ENCODE measurements at regions not wholly inside any gene's neighbourhood (a gene's known extent, or its start where the extent isn't known, plus 50 kb on each side); places are given as distances from the start of the nearest gene placed in this dataset.

- intact Hi-C loops (cut with micrococcal nuclease), result loop anchor here (10.0 kb wide), 1 partner anchor 62 kb away; no protein-coding TSS in a partner anchor
Measured at GRCh38 chr11:80816966-80817365, 1376.1 kb upstream of the TENM4 start.

DNA sequence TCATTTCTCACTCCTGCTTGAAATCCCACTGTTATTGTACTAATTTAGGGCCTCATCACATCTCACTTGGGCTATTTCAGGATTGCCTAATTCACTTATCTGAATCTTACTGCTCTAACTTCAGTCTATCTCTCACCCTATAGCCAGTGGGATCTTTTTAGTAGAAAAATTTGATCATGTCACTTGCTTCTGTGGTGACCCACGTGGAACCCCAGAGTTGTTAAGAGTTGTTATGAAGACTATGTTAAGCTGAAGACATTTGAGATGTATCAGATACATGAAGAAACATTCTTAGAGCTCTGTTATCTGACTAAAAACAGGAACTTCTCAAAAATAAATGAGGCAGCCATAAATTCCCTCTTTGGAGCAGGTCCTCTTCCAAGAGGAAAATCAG is 1375.6 kb upstream of the TENM4 start:
- intact Hi-C loops (cut with micrococcal nuclease), result loop anchor here (10.0 kb wide), 1 partner anchor 62 kb away; no protein-coding TSS in a partner anchor

DNA sequence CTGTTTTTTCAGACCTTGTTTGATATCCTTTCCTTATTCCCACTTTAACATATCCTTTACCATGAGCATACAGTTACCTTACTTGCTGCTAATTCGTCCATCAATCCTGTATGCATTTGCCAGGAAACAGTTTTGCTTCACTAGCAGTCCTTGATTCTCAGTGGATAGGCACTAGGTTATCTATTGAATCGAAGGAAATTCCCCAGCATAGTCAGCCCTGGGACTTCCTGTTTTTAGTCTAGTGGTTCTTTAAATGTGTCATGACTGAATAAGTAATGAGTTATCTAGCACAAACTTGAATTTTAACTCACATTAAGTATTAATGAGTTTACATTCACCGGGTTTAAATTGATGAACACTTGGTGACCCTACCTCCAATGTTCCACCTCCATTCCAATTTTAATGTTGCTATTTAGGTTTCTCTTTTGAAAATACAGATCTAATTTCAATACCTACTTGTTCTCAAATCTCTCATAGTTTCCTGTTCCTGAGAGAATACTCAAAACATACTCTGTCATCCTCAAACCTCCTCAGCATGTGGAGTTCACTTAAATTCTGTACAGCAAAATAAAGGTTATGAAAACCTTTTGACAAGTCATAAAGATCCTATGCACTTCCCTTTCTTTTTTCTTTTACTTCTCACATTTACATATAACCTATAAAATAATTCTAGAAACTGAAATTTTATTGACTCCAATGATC is 1375.1 kb upstream of the TENM4 start:
- intact Hi-C loops (cut with micrococcal nuclease), result loop anchor here (10.0 kb wide), 1 partner anchor 61 kb away; no protein-coding TSS in a partner anchor

DNA sequence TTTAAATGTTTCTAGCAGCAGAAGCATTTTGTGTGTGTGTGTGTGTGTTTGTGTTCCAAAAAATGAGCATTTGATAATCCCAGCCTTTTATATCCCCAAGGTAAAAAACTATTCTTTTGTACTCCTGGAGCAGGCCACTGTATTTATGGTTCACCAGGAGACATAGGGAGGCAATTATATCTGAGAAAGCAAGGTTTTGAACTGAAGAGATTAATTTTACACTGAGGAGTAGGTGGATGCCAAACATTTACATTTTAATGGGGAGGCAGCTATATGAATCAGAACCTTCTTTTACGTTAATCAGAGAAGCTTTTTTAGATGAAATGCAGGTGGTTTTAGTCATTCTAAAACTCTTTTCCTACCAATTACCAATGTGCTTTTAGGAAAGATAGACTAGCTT is 1374.0 kb upstream of the TENM4 start:
- intact Hi-C loops (cut with micrococcal nuclease), result loop anchor here (10.0 kb wide), 1 partner anchor 60 kb away; no protein-coding TSS in a partner anchor

- intact Hi-C loops (cut with micrococcal nuclease), result loop anchor here (10.0 kb wide), 1 partner anchor 56 kb away; no protein-coding TSS in a partner anchor
Measured at GRCh38 chr11:80810695-80811094, 1369.9 kb upstream of the TENM4 start.

DNA sequence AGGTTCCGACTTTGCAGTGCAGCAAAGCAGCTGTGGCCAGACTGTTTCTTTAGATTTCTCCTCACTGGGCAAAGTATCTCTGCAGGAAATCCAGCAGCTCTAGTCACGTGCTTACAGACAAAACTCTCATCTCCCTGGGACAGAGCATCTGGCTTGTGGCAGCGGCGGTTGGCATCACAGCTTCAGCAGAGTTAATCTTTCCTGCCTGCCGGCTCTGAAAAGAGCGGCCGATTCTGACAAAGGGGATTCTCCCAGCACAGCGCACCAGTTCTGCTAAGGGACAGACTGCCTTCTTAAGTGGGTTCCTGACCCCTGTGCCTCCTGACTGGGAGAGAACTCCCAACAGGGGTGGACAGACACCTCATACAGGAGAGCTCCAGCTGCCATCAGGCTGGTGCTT is 1357.3 kb upstream of the TENM4 start:
- intact Hi-C loops (cut with micrococcal nuclease), result no loop called here

GRCh38 chr11:80783561-80783960 is 1342.7 kb upstream of the TENM4 start:
- intact Hi-C loops (cut with micrococcal nuclease), result no loop called here

DNA sequence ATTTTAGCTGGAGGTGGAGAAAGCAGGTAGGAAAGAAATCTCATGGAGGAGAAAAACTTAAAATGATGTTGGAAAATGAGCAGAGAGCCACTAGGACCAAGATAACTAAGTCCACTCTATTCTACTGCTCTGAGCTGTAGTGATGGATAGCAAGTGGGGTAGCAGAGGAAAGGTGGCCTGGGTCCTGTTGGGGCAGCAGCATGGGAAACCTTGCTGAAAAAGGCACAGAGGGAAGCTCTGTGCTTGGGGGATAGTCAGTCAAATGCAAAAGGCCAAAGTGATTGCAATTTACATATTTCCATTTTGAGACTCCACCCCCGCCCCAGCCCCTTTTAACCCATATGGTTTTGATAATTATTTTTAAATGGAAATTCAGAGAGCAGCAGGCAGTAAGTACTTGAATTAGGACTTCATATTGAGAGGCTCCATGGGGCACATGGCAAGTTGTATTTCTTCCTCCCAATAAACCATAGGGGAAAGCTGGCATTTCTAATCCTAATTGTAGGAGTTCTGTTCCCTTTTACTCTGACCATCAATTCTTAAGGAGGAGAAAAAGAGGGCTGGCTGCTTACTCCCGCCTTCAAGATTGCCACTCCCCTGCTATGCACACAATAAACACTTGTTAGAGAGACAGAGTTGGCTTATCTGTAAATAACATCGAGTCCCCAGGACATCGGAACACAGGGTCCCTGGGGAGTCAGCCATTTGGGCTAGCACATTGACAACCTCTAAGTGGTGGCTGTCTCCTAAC is 1341.5 kb upstream of the TENM4 start:
- intact Hi-C loops (cut with micrococcal nuclease), result no loop called here

DNA sequence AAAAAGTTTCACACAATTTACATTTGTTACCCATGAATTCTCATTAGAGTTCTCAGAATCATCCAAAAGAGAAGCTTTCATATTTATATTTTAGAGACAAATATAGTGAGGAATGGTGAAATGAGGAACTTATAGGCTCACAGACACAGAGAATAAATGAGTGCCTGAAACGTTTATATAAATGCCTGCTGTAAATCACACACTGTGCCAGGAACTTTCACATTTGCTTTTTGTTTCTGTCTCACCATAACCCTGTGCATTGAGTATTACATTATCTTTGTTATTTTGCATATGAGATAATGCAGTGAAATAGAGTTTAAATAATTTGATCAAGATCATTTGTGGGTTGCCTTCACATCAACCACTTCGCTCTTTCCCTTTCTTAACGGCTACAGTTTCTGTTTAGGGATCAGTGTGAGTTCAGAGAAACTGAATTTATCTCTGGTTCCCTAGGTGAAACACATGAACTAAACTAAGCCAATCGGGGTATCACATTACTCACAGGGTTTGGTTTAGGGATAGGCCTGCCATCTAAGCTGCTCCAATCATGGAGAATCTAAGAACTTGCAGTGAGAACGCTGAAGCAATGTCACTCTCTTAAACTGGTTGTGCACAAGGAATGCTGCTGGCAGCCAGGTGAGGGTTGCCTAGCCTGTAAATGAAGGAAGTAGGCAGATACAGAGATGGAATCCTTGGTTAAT is 1339.2 kb upstream of the TENM4 start:
- intact Hi-C loops (cut with micrococcal nuclease), result no loop called here

GRCh38 chr11:80778941-80779340 is 1338.1 kb upstream of the TENM4 start:
- intact Hi-C loops (cut with micrococcal nuclease), result no loop called here

- intact Hi-C loops (cut with micrococcal nuclease), result no loop called here
Measured at GRCh38 chr11:80778432-80778831, 1337.6 kb upstream of the TENM4 start.

DNA sequence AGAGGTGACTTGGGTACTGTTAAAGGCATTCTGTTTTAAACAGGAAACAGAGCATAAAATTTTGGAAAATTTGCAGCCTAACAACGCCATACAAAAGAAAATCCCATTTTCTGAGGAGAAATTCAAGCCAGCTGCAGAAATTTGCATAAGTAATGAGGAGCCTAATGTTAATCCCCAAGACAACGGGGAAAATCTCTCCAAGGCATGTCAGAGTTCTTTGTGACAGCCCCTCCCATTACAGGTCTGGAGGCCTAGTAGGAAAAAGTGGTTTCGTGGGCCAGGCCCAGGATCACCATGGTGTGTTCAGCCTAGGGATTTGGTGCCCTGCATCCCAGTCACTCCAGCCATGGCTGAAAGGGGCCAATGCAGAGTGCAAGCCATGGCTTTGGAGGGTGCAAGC is 1333.1 kb upstream of the TENM4 start:
- intact Hi-C loops (cut with micrococcal nuclease), result no loop called here

DNA sequence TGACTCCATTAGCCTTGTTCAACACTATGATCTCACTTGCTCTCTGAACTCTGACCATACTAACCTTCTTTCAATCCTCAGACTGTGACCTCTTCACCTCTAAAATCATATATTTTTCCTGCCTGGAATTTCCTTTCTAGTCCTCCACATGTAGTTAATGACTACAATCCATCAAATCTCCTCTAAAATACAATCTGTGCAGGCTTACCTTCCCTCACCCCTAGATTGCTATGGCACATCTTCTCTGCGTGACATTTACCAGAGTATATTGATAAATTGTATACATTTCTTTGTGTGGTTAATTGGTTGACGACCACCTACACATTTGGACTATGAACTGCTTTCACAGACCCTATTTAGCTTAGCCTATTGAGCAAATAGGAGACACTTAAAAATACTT is 1330.2 kb upstream of the TENM4 start:
- intact Hi-C loops (cut with micrococcal nuclease), result no loop called here

- intact Hi-C loops (cut with micrococcal nuclease), result loop anchor here (10.0 kb wide), 1 partner anchor 56 kb away; no protein-coding TSS in a partner anchor
Measured at GRCh38 chr11:80758787-80759186, 1318.0 kb upstream of the TENM4 start.

GRCh38 chr11:80748207-80748925 is 1307.5 kb upstream of the TENM4 start:
- intact Hi-C loops (cut with micrococcal nuclease), result no loop called here

DNA sequence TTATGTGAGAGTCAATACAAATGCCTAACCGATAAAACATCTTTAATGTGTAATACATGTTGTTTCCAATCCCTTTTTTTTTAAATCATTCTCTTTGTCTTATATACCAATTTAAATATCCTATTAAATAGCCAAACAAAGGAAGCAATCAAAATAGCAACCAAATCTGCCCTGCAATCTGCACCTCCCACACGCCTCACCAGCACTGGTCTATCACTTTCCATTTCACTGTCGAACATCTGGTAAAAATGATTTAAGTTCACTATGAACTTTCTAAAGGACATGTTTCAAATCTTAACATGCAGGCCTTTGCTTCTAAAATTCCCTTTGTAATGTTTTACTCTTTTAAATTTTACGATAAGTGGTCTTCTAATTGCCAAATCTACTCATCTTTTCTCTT is 1305.5 kb upstream of the TENM4 start:
- intact Hi-C loops (cut with micrococcal nuclease), result no loop called here

- intact Hi-C loops (cut with micrococcal nuclease), result no loop called here
Measured at GRCh38 chr11:80745416-80745815, 1304.6 kb upstream of the TENM4 start.

DNA sequence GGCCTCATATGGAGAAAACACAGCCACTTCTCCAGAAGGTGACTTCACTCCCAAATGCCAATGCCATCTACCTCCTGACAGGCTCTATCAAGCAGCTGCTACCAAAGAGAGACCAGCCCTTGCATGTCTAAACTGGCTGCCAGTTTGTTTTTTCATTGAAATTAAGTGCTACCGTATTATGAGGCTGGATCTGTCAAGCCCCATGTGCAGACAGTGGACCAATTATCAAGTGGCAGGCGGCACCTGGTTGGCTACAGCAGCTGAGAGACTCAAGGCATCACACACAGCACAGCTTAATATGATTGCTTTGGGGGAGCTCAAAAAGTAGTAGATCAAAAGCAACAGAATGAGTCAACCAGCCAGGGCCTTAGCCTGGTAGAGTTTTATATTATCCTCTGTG is 1293.0 kb upstream of the TENM4 start:
- intact Hi-C loops (cut with micrococcal nuclease), result no loop called here

DNA sequence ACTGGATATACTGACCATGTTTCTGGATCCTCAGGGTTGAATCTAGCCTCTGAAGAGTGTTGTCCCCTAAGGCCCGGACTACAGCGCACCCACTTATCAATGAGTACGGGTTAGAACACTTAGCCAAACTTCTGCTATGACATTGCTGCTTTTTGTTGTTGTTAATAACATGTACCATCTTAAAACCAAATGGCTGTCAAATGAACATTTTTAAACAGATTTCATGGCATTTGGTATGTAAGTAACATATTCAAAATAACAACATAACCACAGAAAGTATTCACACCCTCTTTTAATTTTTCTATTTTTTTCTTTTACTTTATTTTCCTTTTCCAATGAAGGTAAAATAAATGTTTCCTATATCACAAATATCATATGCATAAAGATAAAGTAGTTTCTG is 1292.5 kb upstream of the TENM4 start:
- intact Hi-C loops (cut with micrococcal nuclease), result no loop called here

- intact Hi-C loops (cut with micrococcal nuclease), result no loop called here
Measured at GRCh38 chr11:80727315-80727714, 1286.5 kb upstream of the TENM4 start.

DNA sequence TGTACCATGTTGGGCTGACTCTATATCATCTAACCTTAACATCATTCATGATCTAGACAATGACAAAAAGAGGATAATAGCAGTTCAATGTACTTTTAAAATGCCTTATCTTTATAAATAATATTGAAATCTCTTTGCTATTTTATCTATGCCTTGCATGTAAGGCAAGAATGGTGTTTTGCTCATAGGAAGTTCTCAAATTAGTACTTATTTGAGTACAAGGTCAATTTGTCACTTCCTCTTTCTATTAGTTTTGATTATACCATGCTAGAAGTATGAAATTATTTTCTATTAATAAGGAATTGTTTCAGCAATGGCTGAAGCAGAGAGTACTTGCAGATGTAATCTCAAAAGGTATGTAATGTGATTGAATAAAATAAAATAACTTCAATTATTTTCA is 1285.4 kb upstream of the TENM4 start:
- intact Hi-C loops (cut with micrococcal nuclease), result no loop called here
